Bronchial epithelial cell (primary cell): ENCODE measurements at regions not wholly inside any gene's neighbourhood (a gene's known extent, or its start where the extent isn't known, plus 50 kb on each side); places are given as distances from the start of the nearest gene placed in this dataset.
"Not testable (repeated sequence)": the region's sequence is repeated elsewhere in the genome, so short reads cannot be mapped to it uniquely, and the experiment has no call there.

Source experiments
- DNase-seq: peaks from one replicate; pipeline ENCODE4 v3.0.0-alpha.2; 2010; ENCODE audit warnings: low read depth
- FAIRE-seq: peaks from 2 replicates; lab custom pipeline; 2011; peaks lifted over from hg19 to GRCh38; lab: Jason Lieb, UNC
- H3K27me3 ChIP-seq: 2 replicates; pipeline ENCODE4 v1.5.1; 2011; ENCODE audit warnings: low read length; ENCODE audit not compliant: control insufficient read depth, insufficient read depth
- H3K36me3 ChIP-seq: 2 replicates; pipeline ENCODE4 v1.5.1; 2011; ENCODE audit warnings: low read length; ENCODE audit not compliant: control insufficient read depth, insufficient read depth
- H3K4me3 ChIP-seq: 2 replicates; pipeline ENCODE4 v1.5.1; 2011; ENCODE audit warnings: mild to moderate bottlenecking, low read depth, low read length, control low read depth
- CTCF ChIP-seq: IDR thresholded peaks from 2 replicates; pipeline ENCODE4 v1.5.1; 2011; ENCODE audit warnings: mild to moderate bottlenecking, moderate library complexity, low read length, control low read depth, inconsistent platforms; ENCODE audit not compliant: insufficient read depth, severe bottlenecking

DNA sequence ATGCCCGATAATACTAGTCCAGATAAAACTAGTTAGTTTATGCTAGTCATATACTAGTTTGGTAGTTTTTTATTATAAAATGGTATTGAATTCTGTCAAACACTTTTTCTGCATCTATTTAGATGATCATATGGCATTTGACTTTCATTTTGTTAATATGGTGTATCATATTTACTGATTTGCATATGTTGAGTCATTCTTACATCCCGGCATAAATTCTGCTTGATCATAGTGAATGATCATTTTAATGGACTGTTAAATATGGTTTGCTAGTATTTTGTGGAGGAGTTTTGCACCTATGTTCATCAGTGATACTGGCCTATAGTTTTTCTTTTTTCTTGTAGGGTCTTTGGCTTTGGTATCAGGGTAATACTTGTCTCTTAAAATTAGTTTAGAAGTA lies 365.6 kb downstream of the TAF11L14 start:
- Histone ChIP-seq H3K4me3 (no peak overlapping the region), H3K27me3 (no peaks in the 10 kb centered on the region), H3K36me3 (no peaks in the 10 kb centered on the region)
- FAIRE-seq, result no peak
- no peak for TF ChIP-seq CTCF
- no peak for DNase-seq

DNA sequence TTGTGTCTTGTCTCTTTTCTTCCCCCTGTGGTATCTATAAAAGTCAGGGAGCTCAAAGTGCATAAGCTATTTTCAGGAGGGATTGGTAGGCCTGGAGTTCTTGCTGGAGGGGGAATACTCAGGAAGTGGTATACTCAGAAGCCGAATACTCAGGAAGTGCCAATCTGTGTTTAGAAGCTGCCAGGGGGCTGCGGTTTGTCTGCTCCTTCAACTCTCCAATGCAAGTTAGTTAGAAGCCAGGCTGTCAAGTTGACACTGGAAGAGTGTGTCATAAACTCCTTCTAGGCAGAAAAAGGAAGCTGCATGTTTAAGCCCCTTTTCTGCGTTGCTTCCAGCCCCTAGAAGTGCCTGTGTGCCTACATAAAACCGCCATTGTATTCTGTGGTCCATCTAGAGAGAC lies 366.5 kb downstream of the TAF11L14 start:
- no peak for FAIRE-seq
- no peak for DNase-seq
- no peak for TF ChIP-seq CTCF
- no peaks in the 10 kb centered on the region for H3K36me3 ChIP-seq
- H3K27me3 ChIP-seq, result no peaks in the 10 kb centered on the region
- H3K4me3 ChIP-seq, result no peak overlapping the region

GRCh38 chr5:18003312-18003711 lies 369.1 kb downstream of the TAF11L14 start:
- TF ChIP-seq CTCF, result no peak
- no peak for FAIRE-seq
- DNase-seq, result no peak
- no peaks in the 10 kb centered on the region for H3K27me3 ChIP-seq
- H3K36me3 ChIP-seq, result no peaks in the 10 kb centered on the region
- no peak overlapping the region for H3K4me3 ChIP-seq

GRCh38 chr5:18003784-18004183 lies 369.5 kb downstream of the TAF11L14 start:
- no peak overlapping the region for H3K4me3 ChIP-seq
- no peaks in the 10 kb centered on the region for H3K36me3 ChIP-seq
- H3K27me3 ChIP-seq, result no peaks in the 10 kb centered on the region
- DNase-seq (peak; percentile 26), FAIRE-seq (no peak)
- TF ChIP-seq CTCF, result no peak

GRCh38 chr5:18006235-18006634 lies 372.0 kb downstream of the TAF11L14 start:
- not testable (repeated sequence) for DNase-seq, H3K27me3 ChIP-seq, H3K4me3 ChIP-seq, H3K36me3 ChIP-seq, FAIRE-seq

GRCh38 chr5:18008940-18009339 lies 374.7 kb downstream of the TAF11L14 start:
- Histone ChIP-seq H3K27me3 (no peaks in the 10 kb centered on the region), H3K36me3 (no peaks in the 10 kb centered on the region), H3K4me3 (no peak overlapping the region)
- FAIRE-seq (no peak), DNase-seq (no peak)
- no peak for TF ChIP-seq CTCF
